Lower lobe of right lung (tissue), 2 donors: ENCODE measurements at regions not wholly inside any gene's neighbourhood (a gene's known extent, or its start where the extent isn't known, plus 50 kb on each side); places are given as distances from the start of the nearest gene placed in this dataset.

Experiments used
- ATAC-seq, 2 donors: fragments of 200-7000 bp; cut with Tn5 transposase; one replicate each; pipeline ENCODE4 v1.9.1; 2020 to 2022; ENCODE audit warnings: mild to moderate bottlenecking in 2 of 2, moderate library complexity in 2 of 2
- DNase-seq: peaks from one replicate; pipeline ENCODE4 v3.0.0-alpha.2; 2020
- H3K27ac ChIP-seq: fragments of 200-600 bp; one replicate; pipeline ENCODE4 v1.8.0; 2022
- H3K27me3 ChIP-seq: fragments of 200-600 bp; one replicate; pipeline ENCODE4 v1.8.0; 2022; ENCODE audit warnings: low read depth
- H3K36me3 ChIP-seq: fragments of 200-600 bp; one replicate; pipeline ENCODE4 v1.8.0; 2022; ENCODE audit warnings: mild to moderate bottlenecking
- H3K4me1 ChIP-seq: fragments of 200-600 bp; one replicate; pipeline ENCODE4 v1.8.0; 2022
- H3K4me3 ChIP-seq: fragments of 200-600 bp; one replicate; pipeline ENCODE4 v1.8.0; 2022; ENCODE audit warnings: mild to moderate bottlenecking
- H3K9me3 ChIP-seq: fragments of 200-600 bp; one replicate; pipeline ENCODE4 v1.8.0; 2022
- CTCF ChIP-seq: fragments of 200-600 bp; IDR thresholded peaks from one replicate; pipeline ENCODE4 v1.8.0; 2022; ENCODE audit warnings: antibody characterized with exemption, mild to moderate bottlenecking
- intact Hi-C: fragments of 100-400 bp; cut with DNase I; formaldehyde crosslinking; loops from one replicate; pipeline ENCODE4 v1.11.0; 2022
- donor health status: DM: no; HTN: yes; CAD: no; lungs with severe emphysema.

DNA sequence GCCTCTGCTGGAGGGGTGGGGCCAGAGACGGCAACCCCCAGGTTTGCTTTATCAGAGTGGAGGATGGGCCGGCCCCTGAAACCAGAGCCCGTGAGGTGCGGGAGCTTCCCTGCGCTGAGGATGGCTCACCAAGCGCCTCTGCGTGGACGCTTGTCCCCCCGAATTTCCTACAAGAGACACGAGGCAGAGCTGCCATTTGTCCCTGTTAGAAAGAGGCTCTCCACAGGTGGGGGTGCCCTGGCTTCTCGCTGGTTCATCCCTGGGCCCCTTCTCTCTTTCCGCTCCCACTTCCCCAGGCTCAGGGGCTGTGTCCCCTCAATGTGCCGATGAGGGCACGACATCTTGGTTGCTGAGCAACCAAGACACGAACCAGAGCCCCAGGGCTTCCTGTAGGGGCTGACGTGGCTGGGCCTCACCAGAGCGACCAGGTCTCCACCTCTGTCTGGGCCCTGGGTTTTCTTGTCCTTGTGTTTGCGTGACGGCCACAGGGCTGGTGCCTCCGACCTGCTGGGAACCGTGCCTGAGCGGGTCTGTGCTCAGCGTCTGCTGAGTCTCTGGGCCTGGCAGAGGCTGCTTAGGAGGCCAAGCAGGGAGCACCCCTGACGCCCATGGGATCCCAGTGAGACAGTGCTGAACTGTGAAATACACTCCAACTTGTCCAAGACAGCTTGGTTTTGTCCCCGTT, 119.6 kb upstream of the COL5A1 start:
- intact Hi-C loops, result no loop called here
- Histone ChIP-seq H3K36me3 (no peaks in the 10 kb centered on the region), H3K27ac (no peak overlapping the region), H3K9me3 (no peaks in the 10 kb centered on the region), H3K4me1 (no peaks in the 10 kb centered on the region), H3K27me3 (peaks cover 2% of the 10 kb centered on the region), H3K4me3 (no peak overlapping the region)
- no peak for DNase-seq
- no peak for TF ChIP-seq CTCF
- no peak for ATAC-seq

- Histone ChIP-seq H3K27me3 (peaks cover 7% of the 10 kb centered on the region), H3K4me1 (no peaks in the 10 kb centered on the region), H3K9me3 (no peaks in the 10 kb centered on the region), H3K36me3 (no peaks in the 10 kb centered on the region), H3K4me3 (no peak overlapping the region), H3K27ac (no peak overlapping the region)
- no peak for ATAC-seq
- DNase-seq, result no peak
- intact Hi-C loops, result no loop called here
- TF ChIP-seq CTCF, result no peak
Observed at GRCh38 chr9:134522502-134522848, 119.1 kb upstream of the COL5A1 start.

DNA sequence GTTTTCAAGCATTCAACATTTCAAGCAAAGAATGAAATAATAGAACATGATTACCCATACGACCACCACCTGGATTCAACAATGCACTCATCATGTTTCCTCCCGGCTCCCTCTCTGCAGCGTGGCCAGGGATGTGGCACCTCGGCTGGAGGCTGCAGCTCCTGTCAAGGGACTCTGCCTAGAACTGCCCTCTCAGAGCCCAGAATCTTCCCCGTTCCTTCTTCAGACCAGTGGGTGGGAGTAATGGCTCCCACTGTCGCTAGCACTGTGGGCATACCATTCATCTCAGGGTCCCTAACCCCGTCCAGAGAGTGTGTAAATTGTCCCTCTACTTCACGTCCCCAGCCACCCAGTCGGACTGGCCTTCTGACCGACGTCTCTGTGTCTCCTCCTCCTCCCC, 118.6 kb upstream of the COL5A1 start:
- no peak overlapping the region for H3K27ac ChIP-seq
- H3K4me1 ChIP-seq, result no peaks in the 10 kb centered on the region
- H3K36me3 ChIP-seq, result no peaks in the 10 kb centered on the region
- DNase-seq (no peak), ATAC-seq (no peak)
- intact Hi-C loops, result no loop called here
- H3K27me3 ChIP-seq, result peaks cover 10% of the 10 kb centered on the region
- no peaks in the 10 kb centered on the region for H3K9me3 ChIP-seq
- no peak overlapping the region for H3K4me3 ChIP-seq
- TF ChIP-seq CTCF, result no peak

- Histone ChIP-seq H3K27ac (no peak overlapping the region), H3K4me1 (no peaks in the 10 kb centered on the region), H3K27me3 (peaks cover 10% of the 10 kb centered on the region), H3K4me3 (no peak overlapping the region), H3K9me3 (no peaks in the 10 kb centered on the region), H3K36me3 (no peaks in the 10 kb centered on the region)
- intact Hi-C loops, result no loop called here
- ATAC-seq, result no peak
- DNase-seq, result no peak
- no peak for TF ChIP-seq CTCF
Observed at GRCh38 chr9:134525070-134525815, 116.4 kb upstream of the COL5A1 start.

GRCh38 chr9:134525841-134526583, 115.6 kb upstream of the COL5A1 start:
- Histone ChIP-seq H3K4me3 (no peak overlapping the region), H3K27ac (no peak overlapping the region), H3K9me3 (no peaks in the 10 kb centered on the region), H3K4me1 (no peaks in the 10 kb centered on the region), H3K27me3 (peaks cover 10% of the 10 kb centered on the region), H3K36me3 (no peaks in the 10 kb centered on the region)
- no peak for TF ChIP-seq CTCF
- DNase-seq (peak; percentile 47), ATAC-seq (peak in 1 of 2 donors; percentile 55)
- intact Hi-C loops, result no loop called here
